ENCODE measurements at regions not wholly inside any gene's neighbourhood (a gene's known extent, or its start where the extent isn't known, plus 50 kb on each side); places are given as distances from the start of the nearest gene placed in this dataset.

- no peak for TF ChIP-seq JUND (IDR thresholded peaks at IDR 0.05; ENCODE audit: low read depth)
- DNase-seq (ENCODE audit: low read depth in 1 of 2, low spot score in 1 of 2): no peak
- in situ Hi-C loops (cut with HindIII; ENCODE audit: low pct_unique_long_range_greater_than_20kb, low sequenced_read_pairs): no loop called here
Observed at GRCh38 chr11:27838674-27839073, 138.4 kb upstream of the BDNF start.

- in situ Hi-C loops (cut with HindIII; ENCODE audit: low pct_unique_long_range_greater_than_20kb, low sequenced_read_pairs): no loop called here
Observed at GRCh38 chr11:27837895-27838563, 137.8 kb upstream of the BDNF start.

GRCh38 chr11:27830206-27830605 is 130.0 kb upstream of the BDNF start:
- in situ Hi-C loops (cut with HindIII; ENCODE audit: low pct_unique_long_range_greater_than_20kb, low sequenced_read_pairs): no loop called here
- DNase-seq (ENCODE audit: low read depth in 1 of 2, low spot score in 1 of 2): no peak
- no peak for TF ChIP-seq JUND (IDR thresholded peaks at IDR 0.05; ENCODE audit: low read depth)

More at GRCh38 chr11:27837895-27838563, 137.8 kb upstream of the BDNF start:
- DNase-seq (ENCODE audit: low read depth in 1 of 2, low spot score in 1 of 2): no peak
- TF ChIP-seq JUND (IDR thresholded peaks at IDR 0.05; ENCODE audit: low read depth): no peak

- TF ChIP-seq JUND (IDR thresholded peaks at IDR 0.05; ENCODE audit: low read depth): no peak
- no peak for DNase-seq (ENCODE audit: low read depth in 1 of 2, low spot score in 1 of 2)
- in situ Hi-C loops (cut with HindIII; ENCODE audit: low pct_unique_long_range_greater_than_20kb, low sequenced_read_pairs): no loop called here
Observed at GRCh38 chr11:27820249-27820648, 120.0 kb upstream of the BDNF start.

- no peak for TF ChIP-seq JUND (IDR thresholded peaks at IDR 0.05; ENCODE audit: low read depth)
- in situ Hi-C loops (cut with HindIII; ENCODE audit: low pct_unique_long_range_greater_than_20kb, low sequenced_read_pairs): no loop called here
- DNase-seq (ENCODE audit: low read depth in 1 of 2, low spot score in 1 of 2): no peak
Observed at GRCh38 chr11:27816197-27816596, 115.9 kb upstream of the BDNF start.

- no peak for TF ChIP-seq JUND (IDR thresholded peaks at IDR 0.05; ENCODE audit: low read depth)
- in situ Hi-C loops (cut with HindIII; ENCODE audit: low pct_unique_long_range_greater_than_20kb, low sequenced_read_pairs): no loop called here
- no peak for DNase-seq (ENCODE audit: low read depth in 1 of 2, low spot score in 1 of 2)
Observed at GRCh38 chr11:27812341-27812740, 112.1 kb upstream of the BDNF start.

- no peak for TF ChIP-seq JUND (IDR thresholded peaks at IDR 0.05; ENCODE audit: low read depth)
- DNase-seq (ENCODE audit: low read depth in 1 of 2, low spot score in 1 of 2): no peak
- in situ Hi-C loops (cut with HindIII; ENCODE audit: low pct_unique_long_range_greater_than_20kb, low sequenced_read_pairs): no loop called here
Observed at GRCh38 chr11:27807596-27807995, 107.3 kb upstream of the BDNF start.

GRCh38 chr11:27806122-27806521 is 105.9 kb upstream of the BDNF start:
- in situ Hi-C loops (cut with HindIII; ENCODE audit: low pct_unique_long_range_greater_than_20kb, low sequenced_read_pairs): no loop called here

GRCh38 chr11:27795955-27796861 is 96.0 kb upstream of the BDNF start:
- no peak for TF ChIP-seq JUND (IDR thresholded peaks at IDR 0.05; ENCODE audit: low read depth)
- DNase-seq (ENCODE audit: low read depth in 1 of 2, low spot score in 1 of 2): no peak
- in situ Hi-C loops (cut with HindIII; ENCODE audit: low pct_unique_long_range_greater_than_20kb, low sequenced_read_pairs): no loop called here

More at GRCh38 chr11:27806122-27806521, 105.9 kb upstream of the BDNF start:
- no peak for TF ChIP-seq JUND (IDR thresholded peaks at IDR 0.05; ENCODE audit: low read depth)
- no peak for DNase-seq (ENCODE audit: low read depth in 1 of 2, low spot score in 1 of 2)

- TF ChIP-seq JUND (IDR thresholded peaks at IDR 0.05; ENCODE audit: low read depth): no peak
- no peak for DNase-seq (ENCODE audit: low read depth in 1 of 2, low spot score in 1 of 2)
- in situ Hi-C loops (cut with HindIII; ENCODE audit: low pct_unique_long_range_greater_than_20kb, low sequenced_read_pairs): no loop called here
Observed at GRCh38 chr11:27786864-27787263, 86.6 kb upstream of the BDNF start.

- no peak for DNase-seq (ENCODE audit: low read depth in 1 of 2, low spot score in 1 of 2)
- TF ChIP-seq JUND (IDR thresholded peaks at IDR 0.05; ENCODE audit: low read depth): no peak
- in situ Hi-C loops (cut with HindIII; ENCODE audit: low pct_unique_long_range_greater_than_20kb, low sequenced_read_pairs): no loop called here
Observed at GRCh38 chr11:27786331-27786730, 86.1 kb upstream of the BDNF start.

- DNase-seq (ENCODE audit: low read depth in 1 of 2, low spot score in 1 of 2): no peak
- in situ Hi-C loops (cut with HindIII; ENCODE audit: low pct_unique_long_range_greater_than_20kb, low sequenced_read_pairs): no loop called here
- TF ChIP-seq JUND (IDR thresholded peaks at IDR 0.05; ENCODE audit: low read depth): no peak
Observed at GRCh38 chr11:27783701-27784355, 83.6 kb upstream of the BDNF start.

- no peak for TF ChIP-seq JUND (IDR thresholded peaks at IDR 0.05; ENCODE audit: low read depth)
- DNase-seq (ENCODE audit: low read depth in 1 of 2, low spot score in 1 of 2): no peak
- in situ Hi-C loops (cut with HindIII; ENCODE audit: low pct_unique_long_range_greater_than_20kb, low sequenced_read_pairs): no loop called here
Observed at GRCh38 chr11:27777033-27777432, 76.8 kb upstream of the BDNF start.

All from T47D (cell line).